GM20000 (cell line): ENCODE measurements at regions not wholly inside any gene's neighbourhood (a gene's known extent, or its start where the extent isn't known, plus 50 kb on each side); places are given as distances from the start of the nearest gene placed in this dataset.

Experiments used
- DNase-seq: peaks from one replicate; pipeline ENCODE4 v3.0.0; 2012; ENCODE audit warnings: low spot score
- CTCF ChIP-seq: IDR thresholded peaks from 2 replicates; pipeline ENCODE4 v1.5.1; 2012; ENCODE audit warnings: mild to moderate bottlenecking, control low read depth; ENCODE audit errors: extremely low read depth, missing control alignments

- DNase-seq, result no peak
- TF ChIP-seq CTCF, result no peak
These were observed 173.7 kb upstream of the FAT4 start for GRCh38 chr4:125140966-125141495.

- no peak for DNase-seq
- TF ChIP-seq CTCF, result no peak
These were observed 179.1 kb upstream of the FAT4 start for GRCh38 chr4:125135652-125136051.

DNA sequence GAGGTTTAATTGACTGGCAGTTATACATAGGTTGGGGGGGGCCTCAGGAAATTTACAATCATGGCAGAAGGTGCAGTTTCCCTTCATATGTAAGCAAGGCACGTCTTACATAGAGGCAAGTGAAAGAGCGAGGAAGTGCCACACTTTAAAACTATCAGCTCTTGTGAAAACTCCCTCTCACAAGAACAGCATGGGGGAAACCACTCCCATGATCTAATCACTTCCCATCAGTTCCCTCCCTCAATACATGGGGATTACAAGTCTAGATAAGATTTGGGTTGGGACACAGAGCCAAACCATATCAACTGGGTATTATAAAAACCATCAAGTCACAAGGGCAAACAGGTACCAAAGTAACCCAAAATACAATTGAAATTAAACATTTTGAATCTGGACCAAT, 182.0 kb upstream of the FAT4 start:
- no peak for TF ChIP-seq CTCF
- DNase-seq, result no peak

DNA sequence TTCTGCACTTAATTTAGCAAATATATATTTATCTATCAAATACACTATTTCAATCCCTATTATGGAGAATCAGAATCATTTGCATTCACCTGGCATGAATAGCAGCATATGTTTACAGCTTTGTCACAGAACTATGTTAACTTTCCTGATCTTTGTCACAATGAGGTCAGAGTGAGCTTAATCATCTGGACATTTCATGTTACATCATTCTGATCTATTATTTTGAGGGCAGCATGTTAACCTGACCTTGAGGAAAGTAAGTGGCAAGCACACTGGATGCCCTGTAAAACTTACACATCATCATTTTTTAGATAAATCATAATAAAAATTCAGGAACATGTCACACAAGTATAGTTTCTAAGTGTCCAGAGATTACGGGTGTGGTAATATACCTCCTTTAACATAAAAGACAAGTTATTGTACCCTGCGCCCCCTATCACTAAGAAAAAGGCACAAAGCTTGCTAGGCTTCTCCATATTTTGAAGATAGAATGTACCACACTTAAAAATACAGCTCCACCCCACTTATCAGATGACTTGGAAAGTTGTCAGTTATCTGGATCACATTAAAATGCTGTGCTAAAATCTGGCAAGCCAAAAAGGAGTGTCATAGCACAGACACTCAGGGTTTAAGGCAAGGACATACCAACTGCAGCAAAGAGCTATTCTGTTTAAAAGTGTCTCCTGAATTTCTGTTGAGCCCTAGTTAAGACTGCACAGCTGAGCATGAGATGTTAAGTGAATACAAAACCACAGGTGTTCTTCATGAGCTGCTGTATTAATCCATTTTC, 182.7 kb upstream of the FAT4 start:
- no peak for TF ChIP-seq CTCF
- DNase-seq, result no peak

DNA sequence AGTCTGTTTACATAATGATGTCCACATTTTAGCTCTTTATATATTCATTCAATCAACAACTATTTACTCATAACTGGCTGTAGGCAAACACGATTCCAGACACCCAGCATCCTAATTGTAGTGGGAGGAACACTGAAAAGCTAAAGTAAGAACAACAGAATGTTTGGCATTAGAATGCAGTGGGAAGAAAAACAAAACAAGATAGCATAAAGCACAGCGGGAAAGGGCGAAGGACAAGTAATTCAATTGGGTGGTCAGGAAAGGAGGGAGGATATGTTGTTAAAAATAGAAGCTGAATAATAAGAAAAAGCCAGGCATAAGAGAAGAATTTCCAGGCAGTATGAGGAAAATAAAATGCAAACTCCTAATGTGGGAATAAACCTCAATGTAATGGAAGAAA, 189.5 kb upstream of the FAT4 start:
- no peak for DNase-seq
- no peak for TF ChIP-seq CTCF

DNA sequence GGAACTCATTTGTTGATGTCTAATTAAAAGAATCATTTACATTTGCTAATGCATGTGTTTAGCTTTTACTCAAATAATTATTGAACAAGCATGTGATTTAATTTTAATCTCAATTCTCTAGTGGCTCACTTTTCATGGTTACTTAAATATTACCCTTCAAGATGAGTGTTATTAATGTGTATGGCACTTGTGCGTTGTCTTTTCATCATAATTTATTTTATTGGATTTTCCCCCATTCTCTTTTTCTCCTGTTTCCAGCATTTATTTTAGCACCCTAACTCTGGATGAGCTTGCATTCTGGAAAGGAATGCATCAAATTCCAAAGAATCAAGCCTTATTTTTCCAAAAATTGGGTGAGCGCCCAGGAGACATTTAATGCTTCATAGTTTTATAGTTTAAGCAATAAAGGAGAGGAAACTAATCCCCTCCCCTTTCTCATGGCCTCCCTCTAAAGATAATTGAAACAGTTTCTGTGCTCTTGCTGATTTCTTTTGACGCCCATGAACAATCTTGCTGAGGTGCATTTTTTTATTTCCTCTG, 191.1 kb upstream of the FAT4 start:
- TF ChIP-seq CTCF, result no peak

GRCh38 chr4:125121581-125121980, 193.2 kb upstream of the FAT4 start:
- no peak for TF ChIP-seq CTCF
- DNase-seq, result no peak

More for the DNA sequence above, 191.1 kb upstream of the FAT4 start:
- no peak for DNase-seq
